OCI-LY7 (cell line): ENCODE measurements at regions not wholly inside any gene's neighbourhood (a gene's known extent, or its start where the extent isn't known, plus 50 kb on each side); places are given as distances from the start of the nearest gene placed in this dataset.

Experiments
- CTCF ChIP-seq: fragments of 200-600 bp; sonication (generic); conservative IDR thresholded peaks from 2 replicates; pipeline ENCODE4 v1.5.1; 2014; ENCODE audit warnings: mild to moderate bottlenecking, antibody characterized with exemption, low read length, moderate library complexity, mixed read lengths
- EZH2phosphoT487 ChIP-seq: fragments of 200-600 bp; sonication (generic); IDR thresholded peaks from 2 replicates; pipeline ENCODE4 v1.6.1; 2018; ENCODE audit warnings: low read depth, borderline replicate concordance, mild to moderate bottlenecking, mixed run types, antibody characterized with exemption, low read length, moderate library complexity, mixed read lengths

- no peak for TF ChIP-seq CTCF
- no peak for TF ChIP-seq EZH2phosphoT487
These were observed 134.6 kb downstream of the CYB561 start for GRCh38 chr17:63311416-63311937.
